HFFc6 (cell line): ENCODE measurements at regions not wholly inside any gene's neighbourhood (a gene's known extent, or its start where the extent isn't known, plus 50 kb on each side); places are given as distances from the start of the nearest gene placed in this dataset.

Source experiments
- DNase-seq: peaks from one replicate; pipeline ENCODE4 v3.0.0-alpha.2; 2018
- H3K27ac Mint-ChIP-seq: 2 replicates; pipeline ENCODE4 v1.8.0; 2020; ENCODE audit warnings: mild to moderate bottlenecking, mixed read lengths
- H3K27me3 Mint-ChIP-seq: 2 replicates; pipeline ENCODE4 v1.8.0; 2021; ENCODE audit warnings: mild to moderate bottlenecking, moderate library complexity, mixed read lengths; ENCODE audit not compliant: insufficient read depth
- H3K36me3 Mint-ChIP-seq: 2 replicates; pipeline ENCODE4 v1.8.0; 2021; ENCODE audit warnings: low read depth, mixed read lengths
- H3K4me1 Mint-ChIP-seq: 2 replicates; pipeline ENCODE4 v1.8.0; 2020; ENCODE audit warnings: low read depth, mixed read lengths
- H3K4me3 Mint-ChIP-seq: 2 replicates; pipeline ENCODE4 v1.8.0; 2020; ENCODE audit warnings: mild to moderate bottlenecking, moderate library complexity, mixed read lengths
- H3K9me3 Mint-ChIP-seq: 2 replicates; pipeline ENCODE4 v1.8.0; 2020; ENCODE audit warnings: mild to moderate bottlenecking, mixed read lengths
- TF ChIP-seq, protein P1 (sequence below): fragments of 200-600 bp; sonication (generic); IDR thresholded peaks from 2 replicates; pipeline ENCODE4 v1.5.0; 2021; ENCODE audit warnings: antibody characterized with exemption, mild to moderate bottlenecking

DNA sequence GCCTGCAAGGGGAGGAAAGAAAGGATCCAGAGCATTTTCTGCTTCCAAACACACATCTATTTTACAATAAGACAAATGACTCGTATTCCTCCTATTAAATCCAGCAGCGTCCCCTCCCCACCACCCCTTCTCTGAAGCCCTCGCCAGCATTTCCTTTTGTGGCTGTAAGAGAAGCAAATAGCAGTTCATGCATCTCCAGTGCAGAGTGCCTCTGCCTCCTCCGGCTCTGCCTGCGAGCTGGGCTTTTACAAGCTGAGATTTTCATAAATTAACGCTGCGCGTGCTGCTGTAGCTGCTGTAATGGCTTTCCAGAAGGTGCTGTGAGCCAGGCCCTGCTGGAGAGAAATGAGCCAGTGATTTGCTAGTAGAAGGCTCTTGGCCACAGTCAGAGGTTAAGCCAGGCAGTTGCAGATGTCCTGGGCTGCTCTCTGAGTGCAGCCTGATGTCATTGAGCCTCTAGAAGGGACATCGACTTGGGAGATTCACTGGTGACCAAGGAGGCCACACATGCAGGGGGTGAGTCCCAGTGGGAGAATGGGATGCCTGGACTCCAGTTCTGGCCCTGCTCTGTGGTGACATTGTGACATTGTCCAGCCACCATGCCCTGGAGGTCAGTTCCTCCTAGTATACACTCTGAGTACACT is 134.5 kb upstream of the NAV2 start:
- Mint-ChIP-seq H3K27ac (peak overlapping the region; percentile 81), H3K36me3 (no peaks in the 10 kb centered on the region), H3K27me3 (peaks cover 2% of the 10 kb centered on the region), H3K9me3 (no peaks in the 10 kb centered on the region; the same call in 1 of the 2 replicates), H3K4me1 (peaks cover 37% of the 10 kb centered on the region), H3K4me3 (peak overlapping the region; percentile 72)
- TF ChIP-seq, protein P1, sequence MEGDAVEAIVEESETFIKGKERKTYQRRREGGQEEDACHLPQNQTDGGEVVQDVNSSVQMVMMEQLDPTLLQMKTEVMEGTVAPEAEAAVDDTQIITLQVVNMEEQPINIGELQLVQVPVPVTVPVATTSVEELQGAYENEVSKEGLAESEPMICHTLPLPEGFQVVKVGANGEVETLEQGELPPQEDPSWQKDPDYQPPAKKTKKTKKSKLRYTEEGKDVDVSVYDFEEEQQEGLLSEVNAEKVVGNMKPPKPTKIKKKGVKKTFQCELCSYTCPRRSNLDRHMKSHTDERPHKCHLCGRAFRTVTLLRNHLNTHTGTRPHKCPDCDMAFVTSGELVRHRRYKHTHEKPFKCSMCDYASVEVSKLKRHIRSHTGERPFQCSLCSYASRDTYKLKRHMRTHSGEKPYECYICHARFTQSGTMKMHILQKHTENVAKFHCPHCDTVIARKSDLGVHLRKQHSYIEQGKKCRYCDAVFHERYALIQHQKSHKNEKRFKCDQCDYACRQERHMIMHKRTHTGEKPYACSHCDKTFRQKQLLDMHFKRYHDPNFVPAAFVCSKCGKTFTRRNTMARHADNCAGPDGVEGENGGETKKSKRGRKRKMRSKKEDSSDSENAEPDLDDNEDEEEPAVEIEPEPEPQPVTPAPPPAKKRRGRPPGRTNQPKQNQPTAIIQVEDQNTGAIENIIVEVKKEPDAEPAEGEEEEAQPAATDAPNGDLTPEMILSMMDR: no peak
- peak; percentile 28 for DNase-seq

DNA sequence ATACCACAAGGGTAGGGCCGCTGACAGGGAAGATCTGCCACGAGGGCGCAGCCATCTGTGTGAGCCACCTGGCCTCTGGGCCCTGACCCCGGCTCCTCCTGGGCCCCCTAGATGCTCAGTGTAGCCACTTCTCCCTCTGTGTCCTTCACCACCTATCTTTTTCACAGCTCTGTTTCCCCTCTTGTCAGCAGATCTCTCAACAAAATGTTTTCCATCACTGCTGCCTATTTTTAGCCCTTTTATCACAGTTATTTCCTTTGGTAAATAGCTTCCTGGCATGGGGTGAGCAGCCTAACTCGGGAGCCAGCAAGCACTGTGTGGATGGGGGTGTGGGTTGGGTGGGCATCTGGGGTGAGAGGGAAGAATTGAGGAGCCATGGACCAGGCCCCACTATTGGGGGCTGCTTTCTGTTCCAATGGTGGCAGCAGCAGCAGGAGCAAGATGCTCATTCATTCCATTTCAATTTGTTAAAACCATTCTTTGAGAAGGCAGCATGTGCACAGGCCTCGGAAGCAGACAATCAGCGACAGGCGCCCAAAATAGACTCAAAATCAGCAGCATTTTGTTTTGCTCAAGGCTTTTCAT is 135.2 kb upstream of the NAV2 start:
- no peak for DNase-seq
- H3K27ac Mint-ChIP-seq: peak overlapping the region; percentile 81
- TF ChIP-seq, protein P1: no peak
- H3K4me3 Mint-ChIP-seq: peak overlapping the region; percentile 72
- no peaks in the 10 kb centered on the region; the same call in none of the 2 replicates for H3K27me3 Mint-ChIP-seq
- no peaks in the 10 kb centered on the region for H3K36me3 Mint-ChIP-seq
- H3K4me1 Mint-ChIP-seq: peaks cover 37% of the 10 kb centered on the region
- H3K9me3 Mint-ChIP-seq: no peaks in the 10 kb centered on the region

DNA sequence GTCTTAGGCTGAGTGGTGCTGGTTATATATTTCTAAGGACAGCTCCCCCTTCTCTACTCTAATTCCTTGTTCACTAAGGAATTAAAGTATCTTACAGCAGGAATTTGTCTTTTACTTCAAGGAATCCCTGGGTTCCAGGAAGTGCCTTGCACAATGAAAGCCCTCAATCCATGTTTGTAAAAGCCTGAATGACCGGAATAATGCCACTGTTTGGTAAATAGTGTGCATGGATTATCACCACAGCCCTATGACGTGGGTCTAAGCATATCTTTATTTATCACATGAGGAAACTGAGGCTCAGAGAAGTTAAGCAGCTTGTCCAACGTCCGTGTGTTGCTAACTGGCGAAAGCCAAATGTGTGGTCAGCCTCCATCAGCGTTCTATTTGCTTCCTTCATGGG is 135.7 kb upstream of the NAV2 start:
- H3K36me3 Mint-ChIP-seq: no peaks in the 10 kb centered on the region
- H3K27me3 Mint-ChIP-seq: no peaks in the 10 kb centered on the region; the same call in none of the 2 replicates
- no peak for DNase-seq
- H3K9me3 Mint-ChIP-seq: no peaks in the 10 kb centered on the region
- no peak overlapping the region; the same call in 1 of the 2 replicates for H3K4me3 Mint-ChIP-seq
- TF ChIP-seq, protein P1: no peak
- no peak overlapping the region for H3K27ac Mint-ChIP-seq
- H3K4me1 Mint-ChIP-seq: peaks cover 37% of the 10 kb centered on the region

DNA sequence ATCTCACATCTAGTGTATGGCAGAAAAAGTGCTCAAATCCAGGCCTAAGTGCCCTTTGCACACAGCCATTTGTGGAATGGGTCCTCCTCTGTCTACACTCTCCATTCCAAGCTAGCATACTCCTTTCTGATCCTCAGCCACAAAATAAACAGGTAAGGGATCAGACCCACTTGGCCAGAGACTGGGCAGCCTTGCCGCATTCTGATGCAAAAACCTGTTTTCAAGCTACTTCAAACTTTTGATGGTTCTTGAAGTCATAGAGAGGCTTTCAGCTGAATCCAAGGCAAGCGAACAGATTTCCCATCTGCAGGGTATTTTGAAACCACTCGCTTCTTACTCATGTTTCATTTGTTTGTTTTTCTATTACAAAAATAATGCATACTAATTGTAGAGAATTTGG is 136.6 kb upstream of the NAV2 start:
- Mint-ChIP-seq H3K27me3 (no peaks in the 10 kb centered on the region; the same call in none of the 2 replicates), H3K4me1 (peaks cover 37% of the 10 kb centered on the region), H3K4me3 (no peak overlapping the region), H3K36me3 (0 out of 2 replicates have a peak, but pooled peaks cover 1% of the 10 kb centered on the region), H3K9me3 (no peaks in the 10 kb centered on the region), H3K27ac (no peak overlapping the region)
- DNase-seq: no peak
- TF ChIP-seq, protein P1: no peak

DNA sequence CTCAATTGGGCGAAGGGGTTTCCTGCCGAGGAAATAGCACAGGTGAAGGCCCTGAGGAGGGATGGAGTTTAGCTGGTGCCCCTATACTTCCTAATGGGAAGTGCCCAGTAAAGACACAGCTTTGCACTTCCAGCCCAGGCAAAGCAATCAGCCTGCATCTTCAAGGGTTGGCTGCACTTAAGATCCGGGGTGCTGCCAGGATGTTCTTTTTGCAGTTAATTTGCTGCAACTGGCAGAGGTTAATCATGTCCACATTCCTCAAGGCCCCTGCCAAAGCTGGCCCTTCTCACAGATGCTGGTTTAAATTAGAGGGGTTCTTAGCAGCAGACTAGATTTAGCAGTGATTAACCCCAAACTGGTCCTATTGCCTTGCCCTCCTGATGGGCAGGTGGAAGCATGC is 137.7 kb upstream of the NAV2 start:
- H3K27me3 Mint-ChIP-seq: peaks cover 1% of the 10 kb centered on the region
- 0 out of 2 replicates have a peak, but pooled peaks cover 4% of the 10 kb centered on the region for H3K36me3 Mint-ChIP-seq
- H3K4me1 Mint-ChIP-seq: peaks cover 37% of the 10 kb centered on the region
- no peaks in the 10 kb centered on the region for H3K9me3 Mint-ChIP-seq
- TF ChIP-seq, protein P1: no peak
- no peak for DNase-seq
- H3K4me3 Mint-ChIP-seq: no peak overlapping the region
- H3K27ac Mint-ChIP-seq: no peak overlapping the region
